HEK293 (cell line): ENCODE measurements at regions not wholly inside any gene's neighbourhood (a gene's known extent, or its start where the extent isn't known, plus 50 kb on each side); places are given as distances from the start of the nearest gene placed in this dataset.

ENCODE experiments used
- CTCF ChIA-PET: fragments of 350-600 bp; formaldehyde crosslinking; extraction: SDS; loops from one replicate; lab custom pipeline; 2021; ENCODE audit warnings: antibody characterized with exemption; lab: Yijun Ruan, JAX
- POLR2A ChIA-PET: fragments of 300-600 bp; formaldehyde crosslinking; extraction: SDS; loops from one replicate; lab custom pipeline; 2020; ENCODE audit warnings: antibody characterized with exemption, inconsistent platforms; lab: Yijun Ruan, JAX
- H3K27ac ChIP-seq: fragments of 200-500 bp; sonication (Bioruptor generic); 2 replicates; pipeline ENCODE4 v1.5.1; 2014; ENCODE audit warnings: low read depth, low read length, control low read depth, inconsistent platforms; ENCODE audit errors: extremely low read depth
- H3K36me3 ChIP-seq, 2 experiments: fragments of 200-500 bp in 1 of 2; sonication (Bioruptor generic) in 1 of 2; 1 replicate in 1 of 2; 2 replicates in 1 of 2; pipeline ENCODE4 v1.5.1; 2014 to 2017; ENCODE audit warnings: inconsistent platforms in 2 of 2, low read length in 2 of 2; ENCODE audit not compliant: control insufficient read depth in 2 of 2, insufficient read depth in 1 of 2
- H3K4me1 ChIP-seq: fragments of 200-500 bp; sonication (Bioruptor generic); 2 replicates; pipeline ENCODE4 v1.5.1; 2014; ENCODE audit warnings: mild to moderate bottlenecking, low read length, inconsistent platforms; ENCODE audit not compliant: control insufficient read depth, insufficient read depth
- H3K4me3 ChIP-seq: 2 replicates; pipeline ENCODE4 v1.5.1; 2011; ENCODE audit warnings: low read depth, mild to moderate bottlenecking, control low read depth, low read length, moderate library complexity
- H3K9me3 ChIP-seq: fragments of 200-500 bp; sonication (Bioruptor generic); 2 replicates; pipeline ENCODE4 v1.5.1; 2014; ENCODE audit warnings: low read depth, low read length, inconsistent platforms; ENCODE audit not compliant: control insufficient read depth, insufficient read depth
- GLIS2 ChIP-seq: fragments of 450-650 bp; formaldehyde crosslinking; IDR thresholded peaks from 2 replicates; pipeline ENCODE4 v1.5.1; 2016; ENCODE audit warnings: missing biosample characterization, missing genetic modification characterization
- MZF1 ChIP-seq: fragments of 450-650 bp; formaldehyde crosslinking; IDR thresholded peaks from 2 replicates; pipeline ENCODE4 v1.5.1; 2017; ENCODE audit warnings: missing biosample characterization, missing genetic modification characterization, borderline replicate concordance
- OSR2 ChIP-seq: fragments of 450-650 bp; formaldehyde crosslinking; IDR thresholded peaks from 2 replicates; pipeline ENCODE4 v1.5.1; 2016; ENCODE audit warnings: missing biosample characterization, missing genetic modification characterization
- OVOL3 ChIP-seq: fragments of 450-650 bp; formaldehyde crosslinking; IDR thresholded peaks from 2 replicates; pipeline ENCODE4 v1.5.1; 2016; ENCODE audit warnings: missing biosample characterization, missing genetic modification characterization
- TCF7L2 ChIP-seq: IDR thresholded peaks from 2 replicates; pipeline ENCODE4 v1.6.1; 2011; ENCODE audit warnings: low read depth, mild to moderate bottlenecking, inconsistent platforms, low read length, moderate library complexity, borderline replicate concordance
- ZEB2 ChIP-seq: fragments of 450-650 bp; formaldehyde crosslinking; IDR thresholded peaks from 2 replicates; pipeline ENCODE4 v1.5.1; 2016; ENCODE audit warnings: missing biosample characterization, missing genetic modification characterization
- ZNF155 ChIP-seq: fragments of 450-650 bp; formaldehyde crosslinking; IDR thresholded peaks from 2 replicates; pipeline ENCODE4 v1.5.1; 2016; ENCODE audit warnings: missing biosample characterization, missing genetic modification characterization
- ZNF175 ChIP-seq: fragments of 450-650 bp; formaldehyde crosslinking; IDR thresholded peaks from 2 replicates; pipeline ENCODE4 v1.5.1; 2016; ENCODE audit warnings: missing biosample characterization, missing genetic modification characterization
- ZNF19 ChIP-seq: fragments of 450-650 bp; formaldehyde crosslinking; IDR thresholded peaks from 2 replicates; pipeline ENCODE4; 2016; ENCODE audit warnings: missing biosample characterization, missing genetic modification characterization, low read depth
- ZNF202 ChIP-seq: fragments of 450-650 bp; formaldehyde crosslinking; IDR thresholded peaks from 2 replicates; pipeline ENCODE4 v1.5.1; 2016; ENCODE audit warnings: missing biosample characterization, missing genetic modification characterization, borderline replicate concordance
- ZNF239 ChIP-seq: fragments of 450-650 bp; formaldehyde crosslinking; IDR thresholded peaks from 2 replicates; pipeline ENCODE4 v1.5.1; 2016; ENCODE audit warnings: missing biosample characterization, missing genetic modification characterization
- ZNF394 ChIP-seq: fragments of 450-650 bp; formaldehyde crosslinking; IDR thresholded peaks from 2 replicates; pipeline ENCODE4 v1.5.1; 2016; ENCODE audit warnings: missing biosample characterization, missing genetic modification characterization, mild to moderate bottlenecking, moderate library complexity, borderline replicate concordance
- ZNF521 ChIP-seq: fragments of 450-650 bp; formaldehyde crosslinking; IDR thresholded peaks from 2 replicates; pipeline ENCODE4 v1.5.1; 2017; ENCODE audit warnings: missing biosample characterization, mild to moderate bottlenecking, missing genetic modification characterization
- ZNF561 ChIP-seq: fragments of 450-650 bp; IDR thresholded peaks from 2 replicates; pipeline ENCODE4 v1.5.1; 2018; ENCODE audit warnings: missing biosample characterization, missing genetic modification characterization, borderline replicate concordance
- ZNF596 ChIP-seq: fragments of 450-650 bp; IDR thresholded peaks from 2 replicates; pipeline ENCODE4 v1.5.0; 2018; ENCODE audit warnings: missing biosample characterization, mild to moderate bottlenecking, missing genetic modification characterization, moderate library complexity
- ZNF623 ChIP-seq: fragments of 450-650 bp; formaldehyde crosslinking; IDR thresholded peaks from 2 replicates; pipeline ENCODE4 v1.5.1; 2016; ENCODE audit warnings: missing biosample characterization, missing genetic modification characterization
- TF ChIP-seq, protein P1 (sequence below): sonication (generic); formaldehyde crosslinking; IDR thresholded peaks from 2 replicates; pipeline ENCODE4 v1.8.1; 2022; ENCODE audit warnings: mild to moderate bottlenecking, moderate library complexity, missing genetic modification reagents
- TF ChIP-seq, protein P2 (sequence below): fragments of 450-650 bp; formaldehyde crosslinking; IDR thresholded peaks from 2 replicates; pipeline ENCODE4 v1.5.1; 2016; ENCODE audit warnings: missing biosample characterization, missing genetic modification characterization
- TF ChIP-seq, protein P3 (sequence below): fragments of 450-650 bp; IDR thresholded peaks from 2 replicates; pipeline ENCODE4 v1.5.1; 2018; ENCODE audit warnings: missing biosample characterization, missing genetic modification characterization
- TF ChIP-seq, protein P4 (sequence below): fragments of 450-650 bp; formaldehyde crosslinking; IDR thresholded peaks from 2 replicates; pipeline ENCODE4 v1.5.1; 2016; ENCODE audit warnings: missing biosample characterization, missing genetic modification characterization
- TF ChIP-seq, protein P5 (sequence below): fragments of 450-650 bp; formaldehyde crosslinking; optimal IDR thresholded peaks from 2 replicates; pipeline ENCODE3; 2016; ENCODE audit warnings: missing biosample characterization, mild to moderate bottlenecking, missing genetic modification characterization

DNA sequence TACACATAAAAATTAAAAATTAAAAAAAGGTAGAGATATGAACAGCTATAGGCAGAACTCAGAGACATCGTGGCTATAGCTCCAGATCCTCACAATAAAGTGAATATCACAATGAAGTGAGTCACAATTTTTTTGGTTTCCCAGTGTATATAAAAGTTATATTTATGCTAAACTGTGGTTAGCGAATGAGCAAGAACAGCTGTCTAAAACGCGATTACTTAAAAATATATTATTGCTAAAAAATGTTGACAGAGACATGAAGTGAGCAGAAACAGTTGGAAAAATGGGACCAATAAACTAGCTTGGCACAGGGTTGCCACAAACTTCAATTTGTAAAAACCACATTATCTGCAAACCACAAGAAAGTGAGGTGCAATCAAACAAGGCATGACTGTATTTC is 551.7 kb upstream of the NETO1 start:
- ChIA-PET CTCF (interaction anchor here (0.6 kb wide), 1 partner anchor 395 kb away, joined by 4 read pairs; no protein-coding TSS in a partner anchor), POLR2A (no interaction called here)

DNA sequence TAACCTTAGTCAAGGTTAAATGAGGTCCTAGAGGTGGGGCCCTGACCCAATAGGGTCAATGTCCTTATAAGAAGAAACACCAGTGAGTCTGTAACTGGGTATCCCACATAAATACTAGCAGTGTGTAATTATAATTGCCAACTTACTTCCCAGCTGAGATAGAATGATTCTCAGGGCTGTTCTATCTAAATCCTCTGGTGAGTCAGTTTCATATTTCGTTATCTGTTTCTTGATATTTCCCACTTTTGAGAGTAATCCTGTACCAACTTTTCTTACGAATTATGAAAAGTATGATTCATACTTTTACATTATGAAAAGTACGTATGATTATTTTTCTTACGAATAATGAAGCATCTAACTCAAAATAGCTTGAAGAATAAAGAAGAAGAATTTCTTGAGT is 546.8 kb upstream of the NETO1 start:
- no peak for TF ChIP-seq ZNF394
- TF ChIP-seq OSR2 (tag by site-specific recombination) = no peak
- TF ChIP-seq, protein P1, sequence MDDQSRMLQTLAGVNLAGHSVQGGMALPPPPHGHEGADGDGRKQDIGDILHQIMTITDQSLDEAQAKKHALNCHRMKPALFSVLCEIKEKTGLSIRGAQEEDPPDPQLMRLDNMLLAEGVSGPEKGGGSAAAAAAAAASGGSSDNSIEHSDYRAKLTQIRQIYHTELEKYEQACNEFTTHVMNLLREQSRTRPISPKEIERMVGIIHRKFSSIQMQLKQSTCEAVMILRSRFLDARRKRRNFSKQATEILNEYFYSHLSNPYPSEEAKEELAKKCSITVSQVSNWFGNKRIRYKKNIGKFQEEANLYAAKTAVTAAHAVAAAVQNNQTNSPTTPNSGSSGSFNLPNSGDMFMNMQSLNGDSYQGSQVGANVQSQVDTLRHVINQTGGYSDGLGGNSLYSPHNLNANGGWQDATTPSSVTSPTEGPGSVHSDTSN (CRISPR knock-in tag) = no peak
- no peak for TF ChIP-seq MZF1 (tag by site-specific recombination)
- H3K4me3 ChIP-seq = no peak overlapping the region
- H3K27ac ChIP-seq = no peak overlapping the region
- H3K4me1 ChIP-seq = no peaks in the 10 kb centered on the region
- CTCF ChIA-PET = no interaction called here
- POLR2A ChIA-PET = no interaction called here
- no peaks in the 10 kb centered on the region for H3K36me3 ChIP-seq
- no peaks in the 10 kb centered on the region for H3K9me3 ChIP-seq

More for the DNA sequence above, 551.7 kb upstream of the NETO1 start:
- Histone ChIP-seq H3K4me1 (no peaks in the 10 kb centered on the region), H3K9me3 (no peaks in the 10 kb centered on the region), H3K27ac (no peak overlapping the region), H3K36me3 (no peaks in the 10 kb centered on the region), H3K4me3 (no peak overlapping the region)
- TF ChIP-seq ZNF19 (tag by site-specific recombination) (no peak), ZNF596 (tag by site-specific recombination) (no peak), ZNF175 (tag by site-specific recombination) (no peak), ZEB2 (tag by site-specific recombination) (no peak), ZNF155 (tag by site-specific recombination) (no peak), ZNF521 (tag by site-specific recombination) (no peak), ZNF561 (tag by site-specific recombination) (no peak), ZNF202 (tag by site-specific recombination) (no peak), ZNF623 (tag by site-specific recombination) (no peak), ZNF239 (tag by site-specific recombination) (no peak), TCF7L2 (no peak), GLIS2 (tag by site-specific recombination) (no peak), OVOL3 (tag by site-specific recombination) (no peak)
- TF ChIP-seq, protein P2, sequence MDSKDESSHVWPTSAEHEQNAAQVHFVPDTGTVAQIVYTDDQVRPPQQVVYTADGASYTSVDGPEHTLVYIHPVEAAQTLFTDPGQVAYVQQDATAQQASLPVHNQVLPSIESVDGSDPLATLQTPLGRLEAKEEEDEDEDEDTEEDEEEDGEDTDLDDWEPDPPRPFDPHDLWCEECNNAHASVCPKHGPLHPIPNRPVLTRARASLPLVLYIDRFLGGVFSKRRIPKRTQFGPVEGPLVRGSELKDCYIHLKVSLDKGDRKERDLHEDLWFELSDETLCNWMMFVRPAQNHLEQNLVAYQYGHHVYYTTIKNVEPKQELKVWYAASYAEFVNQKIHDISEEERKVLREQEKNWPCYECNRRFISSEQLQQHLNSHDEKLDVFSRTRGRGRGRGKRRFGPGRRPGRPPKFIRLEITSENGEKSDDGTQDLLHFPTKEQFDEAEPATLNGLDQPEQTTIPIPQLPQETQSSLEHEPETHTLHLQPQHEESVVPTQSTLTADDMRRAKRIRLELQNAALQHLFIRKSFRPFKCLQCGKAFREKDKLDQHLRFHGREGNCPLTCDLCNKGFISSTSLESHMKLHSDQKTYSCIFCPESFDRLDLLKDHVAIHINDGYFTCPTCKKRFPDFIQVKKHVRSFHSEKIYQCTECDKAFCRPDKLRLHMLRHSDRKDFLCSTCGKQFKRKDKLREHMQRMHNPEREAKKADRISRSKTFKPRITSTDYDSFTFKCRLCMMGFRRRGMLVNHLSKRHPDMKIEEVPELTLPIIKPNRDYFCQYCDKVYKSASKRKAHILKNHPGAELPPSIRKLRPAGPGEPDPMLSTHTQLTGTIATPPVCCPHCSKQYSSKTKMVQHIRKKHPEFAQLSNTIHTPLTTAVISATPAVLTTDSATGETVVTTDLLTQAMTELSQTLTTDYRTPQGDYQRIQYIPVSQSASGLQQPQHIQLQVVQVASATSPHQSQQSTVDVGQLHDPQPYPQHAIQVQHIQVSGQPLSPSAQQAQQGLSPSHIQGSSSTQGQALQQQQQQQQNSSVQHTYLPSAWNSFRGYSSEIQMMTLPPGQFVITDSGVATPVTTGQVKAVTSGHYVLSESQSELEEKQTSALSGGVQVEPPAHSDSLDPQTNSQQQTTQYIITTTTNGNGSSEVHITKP = no peak
- TF ChIP-seq, protein P3, sequence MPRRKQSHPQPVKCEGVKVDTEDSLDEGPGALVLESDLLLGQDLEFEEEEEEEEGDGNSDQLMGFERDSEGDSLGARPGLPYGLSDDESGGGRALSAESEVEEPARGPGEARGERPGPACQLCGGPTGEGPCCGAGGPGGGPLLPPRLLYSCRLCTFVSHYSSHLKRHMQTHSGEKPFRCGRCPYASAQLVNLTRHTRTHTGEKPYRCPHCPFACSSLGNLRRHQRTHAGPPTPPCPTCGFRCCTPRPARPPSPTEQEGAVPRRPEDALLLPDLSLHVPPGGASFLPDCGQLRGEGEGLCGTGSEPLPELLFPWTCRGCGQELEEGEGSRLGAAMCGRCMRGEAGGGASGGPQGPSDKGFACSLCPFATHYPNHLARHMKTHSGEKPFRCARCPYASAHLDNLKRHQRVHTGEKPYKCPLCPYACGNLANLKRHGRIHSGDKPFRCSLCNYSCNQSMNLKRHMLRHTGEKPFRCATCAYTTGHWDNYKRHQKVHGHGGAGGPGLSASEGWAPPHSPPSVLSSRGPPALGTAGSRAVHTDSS = no peak
- TF ChIP-seq, protein P4, sequence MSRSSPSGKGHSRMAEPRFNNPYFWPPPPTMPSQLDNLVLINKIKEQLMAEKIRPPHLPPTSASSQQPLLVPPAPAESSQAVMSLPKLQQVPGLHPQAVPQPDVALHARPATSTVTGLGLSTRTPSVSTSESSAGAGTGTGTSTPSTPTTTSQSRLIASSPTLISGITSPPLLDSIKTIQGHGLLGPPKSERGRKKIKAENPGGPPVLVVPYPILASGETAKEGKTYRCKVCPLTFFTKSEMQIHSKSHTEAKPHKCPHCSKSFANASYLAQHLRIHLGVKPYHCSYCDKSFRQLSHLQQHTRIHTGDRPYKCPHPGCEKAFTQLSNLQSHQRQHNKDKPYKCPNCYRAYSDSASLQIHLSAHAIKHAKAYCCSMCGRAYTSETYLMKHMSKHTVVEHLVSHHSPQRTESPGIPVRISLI (tag by site-specific recombination) = no peak
- TF ChIP-seq, protein P5, sequence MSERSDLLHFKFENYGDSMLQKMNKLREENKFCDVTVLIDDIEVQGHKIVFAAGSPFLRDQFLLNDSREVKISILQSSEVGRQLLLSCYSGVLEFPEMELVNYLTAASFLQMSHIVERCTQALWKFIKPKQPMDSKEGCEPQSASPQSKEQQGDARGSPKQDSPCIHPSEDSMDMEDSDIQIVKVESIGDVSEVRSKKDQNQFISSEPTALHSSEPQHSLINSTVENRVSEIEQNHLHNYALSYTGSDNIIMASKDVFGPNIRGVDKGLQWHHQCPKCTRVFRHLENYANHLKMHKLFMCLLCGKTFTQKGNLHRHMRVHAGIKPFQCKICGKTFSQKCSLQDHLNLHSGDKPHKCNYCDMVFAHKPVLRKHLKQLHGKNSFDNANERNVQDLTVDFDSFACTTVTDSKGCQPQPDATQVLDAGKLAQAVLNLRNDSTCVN (tag by site-specific recombination) = no peak
